ENCODE measurements at regions not wholly inside any gene's neighbourhood (a gene's known extent, or its start where the extent isn't known, plus 50 kb on each side); places are given as distances from the start of the nearest gene placed in this dataset.

- Mint-ChIP-seq H3K27ac (no peak overlapping the region), H3K27me3 (peaks cover 44% of the 10 kb centered on the region), H3K4me1 (ENCODE audit: low read depth) (no peaks in the 10 kb centered on the region), H3K36me3 (ENCODE audit: insufficient read depth) (no peaks in the 10 kb centered on the region), H3K4me3 (ENCODE audit: low read depth) (no peak overlapping the region), H3K9me3 (ENCODE audit: low read depth) (no peaks in the 10 kb centered on the region)
- no peak for DNase-seq (ENCODE audit: low spot score, unreplicated experiment)
- TF ChIP-seq CTCF (IDR thresholded peaks at IDR 0.05; ENCODE audit: unreplicated experiment): no peak
Measured at GRCh38 chr11:120061036-120061760, 76.7 kb downstream of the TRIM29 start.

GRCh38 chr11:120060512-120060911 lies 77.4 kb downstream of the TRIM29 start:
- TF ChIP-seq CTCF (IDR thresholded peaks at IDR 0.05; ENCODE audit: unreplicated experiment): no peak
- no peak for DNase-seq (ENCODE audit: low spot score, unreplicated experiment)
- no peak overlapping the region for H3K27ac Mint-ChIP-seq
- no peaks in the 10 kb centered on the region for H3K36me3 Mint-ChIP-seq (ENCODE audit: insufficient read depth)
- no peaks in the 10 kb centered on the region for H3K9me3 Mint-ChIP-seq (ENCODE audit: low read depth)
- no peak overlapping the region for H3K4me3 Mint-ChIP-seq (ENCODE audit: low read depth)
- no peaks in the 10 kb centered on the region for H3K4me1 Mint-ChIP-seq (ENCODE audit: low read depth)
- peaks cover 44% of the 10 kb centered on the region for H3K27me3 Mint-ChIP-seq

GRCh38 chr11:120058931-120059330 lies 79.0 kb downstream of the TRIM29 start:
- peaks cover 35% of the 10 kb centered on the region for H3K27me3 Mint-ChIP-seq
- H3K27ac Mint-ChIP-seq: no peak overlapping the region
- H3K4me1 Mint-ChIP-seq (ENCODE audit: low read depth): no peaks in the 10 kb centered on the region
- TF ChIP-seq CTCF (IDR thresholded peaks at IDR 0.05; ENCODE audit: unreplicated experiment): no peak
- DNase-seq (ENCODE audit: low spot score, unreplicated experiment): no peak
- H3K36me3 Mint-ChIP-seq (ENCODE audit: insufficient read depth): no peaks in the 10 kb centered on the region
- no peaks in the 10 kb centered on the region for H3K9me3 Mint-ChIP-seq (ENCODE audit: low read depth)
- H3K4me3 Mint-ChIP-seq (ENCODE audit: low read depth): no peak overlapping the region

GRCh38 chr11:120057595-120058581 lies 80.0 kb downstream of the TRIM29 start:
- Mint-ChIP-seq H3K27ac (no peak overlapping the region), H3K4me1 (ENCODE audit: low read depth) (no peaks in the 10 kb centered on the region), H3K9me3 (ENCODE audit: low read depth) (no peaks in the 10 kb centered on the region), H3K4me3 (ENCODE audit: low read depth) (no peak overlapping the region), H3K36me3 (ENCODE audit: insufficient read depth) (no peaks in the 10 kb centered on the region), H3K27me3 (peaks cover 35% of the 10 kb centered on the region)
- DNase-seq (ENCODE audit: low spot score, unreplicated experiment): no peak
- no peak for TF ChIP-seq CTCF (IDR thresholded peaks at IDR 0.05; ENCODE audit: unreplicated experiment)

- Mint-ChIP-seq H3K27ac (no peak overlapping the region), H3K4me1 (ENCODE audit: low read depth) (no peaks in the 10 kb centered on the region), H3K9me3 (ENCODE audit: low read depth) (no peaks in the 10 kb centered on the region), H3K4me3 (ENCODE audit: low read depth) (no peak overlapping the region), H3K36me3 (ENCODE audit: insufficient read depth) (no peaks in the 10 kb centered on the region), H3K27me3 (peaks cover 35% of the 10 kb centered on the region)
- TF ChIP-seq CTCF (IDR thresholded peaks at IDR 0.05; ENCODE audit: unreplicated experiment): no peak
- no peak for DNase-seq (ENCODE audit: low spot score, unreplicated experiment)
Measured at GRCh38 chr11:120057028-120057330, 80.9 kb downstream of the TRIM29 start.
